ENCODE measurements at regions not wholly inside any gene's neighbourhood (a gene's known extent, or its start where the extent isn't known, plus 50 kb on each side); places are given as distances from the start of the nearest gene placed in this dataset.

- TF ChIP-seq, protein P1, sequence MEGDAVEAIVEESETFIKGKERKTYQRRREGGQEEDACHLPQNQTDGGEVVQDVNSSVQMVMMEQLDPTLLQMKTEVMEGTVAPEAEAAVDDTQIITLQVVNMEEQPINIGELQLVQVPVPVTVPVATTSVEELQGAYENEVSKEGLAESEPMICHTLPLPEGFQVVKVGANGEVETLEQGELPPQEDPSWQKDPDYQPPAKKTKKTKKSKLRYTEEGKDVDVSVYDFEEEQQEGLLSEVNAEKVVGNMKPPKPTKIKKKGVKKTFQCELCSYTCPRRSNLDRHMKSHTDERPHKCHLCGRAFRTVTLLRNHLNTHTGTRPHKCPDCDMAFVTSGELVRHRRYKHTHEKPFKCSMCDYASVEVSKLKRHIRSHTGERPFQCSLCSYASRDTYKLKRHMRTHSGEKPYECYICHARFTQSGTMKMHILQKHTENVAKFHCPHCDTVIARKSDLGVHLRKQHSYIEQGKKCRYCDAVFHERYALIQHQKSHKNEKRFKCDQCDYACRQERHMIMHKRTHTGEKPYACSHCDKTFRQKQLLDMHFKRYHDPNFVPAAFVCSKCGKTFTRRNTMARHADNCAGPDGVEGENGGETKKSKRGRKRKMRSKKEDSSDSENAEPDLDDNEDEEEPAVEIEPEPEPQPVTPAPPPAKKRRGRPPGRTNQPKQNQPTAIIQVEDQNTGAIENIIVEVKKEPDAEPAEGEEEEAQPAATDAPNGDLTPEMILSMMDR (conservative IDR thresholded peaks at IDR 0.05; ENCODE audit: low read depth, low read length), result no peak
- TF ChIP-seq EZH2phosphoT487 (IDR thresholded peaks at IDR 0.05; ENCODE audit: borderline replicate concordance, low read length), result no peak
These were observed 984.7 kb downstream of the BRD1 start for GRCh38 chr22:48842976-48843375.

Measured in PC-3 (cell line).